HepG2 (cell line): ENCODE measurements at regions not wholly inside any gene's neighbourhood (a gene's known extent, or its start where the extent isn't known, plus 50 kb on each side); places are given as distances from the start of the nearest gene placed in this dataset.

ENCODE experiments used
- AGO1 ChIP-seq: fragments of 200-400 bp; formaldehyde crosslinking; IDR thresholded peaks from 2 replicates; pipeline ENCODE4 v1.6.1; 2017; ENCODE audit warnings: mild to moderate bottlenecking, low read depth, low read length, moderate library complexity; ENCODE audit not compliant: poor library complexity, severe bottlenecking
- CBX5 ChIP-seq: sonication (generic); formaldehyde crosslinking; IDR thresholded peaks from 2 replicates; pipeline ENCODE4 v1.4.0; 2020; ENCODE audit warnings: missing genetic modification reagents, borderline replicate concordance
- CCAR2 ChIP-seq: fragments of 200-400 bp; formaldehyde crosslinking; optimal IDR thresholded peaks from 2 replicates; pipeline ENCODE3; 2018; ENCODE audit warnings: low read depth, mild to moderate bottlenecking, low read length, moderate library complexity
- CERS6 ChIP-seq: sonication (generic); formaldehyde crosslinking; IDR thresholded peaks from 2 replicates; pipeline ENCODE4 v1.5.0; 2020; ENCODE audit warnings: missing genetic modification reagents
- CHD2 ChIP-seq: IDR thresholded peaks from 2 replicates; pipeline ENCODE4 v1.6.1; 2011; ENCODE audit warnings: low read depth, low read length, improper control_type of control experiment
- ETV5 ChIP-seq: IDR thresholded peaks from 2 replicates; pipeline ENCODE4 v1.6.1; 2018; ENCODE audit warnings: missing biosample characterization, missing genetic modification reagents, inconsistent platforms, borderline replicate concordance
- FOXO4 ChIP-seq: sonication (generic); formaldehyde crosslinking; conservative IDR thresholded peaks from 2 replicates; pipeline ENCODE4 v1.8.1; 2023; ENCODE audit warnings: missing genetic modification reagents
- GLMP ChIP-seq: sonication (generic); formaldehyde crosslinking; IDR thresholded peaks from 2 replicates; pipeline ENCODE4 v1.9.0; 2021; ENCODE audit warnings: missing genetic modification reagents, mild to moderate bottlenecking, borderline replicate concordance
- HIVEP1 ChIP-seq: sonication (generic); formaldehyde crosslinking; IDR thresholded peaks from 2 replicates; pipeline ENCODE4 v1.4.0; 2020; ENCODE audit warnings: mild to moderate bottlenecking, missing genetic modification reagents
- KDM6A ChIP-seq: IDR thresholded peaks from 2 replicates; pipeline ENCODE4 v1.6.1; 2016; ENCODE audit warnings: low read depth
- KMT2B ChIP-seq: IDR thresholded peaks from 2 replicates; pipeline ENCODE4 v1.6.1; 2016; ENCODE audit warnings: missing genetic modification reagents, missing compliant biosample characterization
- MAFF ChIP-seq: IDR thresholded peaks from 2 replicates; pipeline ENCODE4 v1.6.1; 2011; ENCODE audit warnings: low read depth, low read length, improper control_type of control experiment
- MEF2D ChIP-seq: sonication (generic); formaldehyde crosslinking; IDR thresholded peaks from 2 replicates; pipeline ENCODE4 v1.5.1; 2020; ENCODE audit warnings: mild to moderate bottlenecking, missing genetic modification reagents
- NFE2 ChIP-seq: sonication (generic); formaldehyde crosslinking; IDR thresholded peaks from 2 replicates; pipeline ENCODE4 v1.4.0; 2020; ENCODE audit warnings: missing genetic modification reagents
- POGZ ChIP-seq: sonication (generic); formaldehyde crosslinking; IDR thresholded peaks from 2 replicates; pipeline ENCODE4 v1.4.0; 2020; ENCODE audit warnings: mild to moderate bottlenecking, missing genetic modification reagents
- SCMH1 ChIP-seq: sonication (generic); formaldehyde crosslinking; IDR thresholded peaks from 2 replicates; pipeline ENCODE4 v1.9.0; 2021; ENCODE audit warnings: missing genetic modification reagents, mild to moderate bottlenecking, borderline replicate concordance
- SNAPC4 ChIP-seq: sonication (generic); formaldehyde crosslinking; IDR thresholded peaks from 2 replicates; pipeline ENCODE4 v1.4.0; 2020; ENCODE audit warnings: mild to moderate bottlenecking, missing genetic modification reagents
- SYNCRIP ChIP-seq: fragments of 200-400 bp; formaldehyde crosslinking; IDR thresholded peaks from 2 replicates; pipeline ENCODE4 v1.6.1; 2018; ENCODE audit warnings: mild to moderate bottlenecking, low read depth, low read length; ENCODE audit not compliant: insufficient read depth
- TRIM24 ChIP-seq: sonication (generic); formaldehyde crosslinking; IDR thresholded peaks from 2 replicates; pipeline ENCODE4 v1.8.0; 2022; ENCODE audit warnings: mild to moderate bottlenecking, missing genetic modification reagents
- ZNF430 ChIP-seq: sonication (generic); formaldehyde crosslinking; IDR thresholded peaks from 2 replicates; pipeline ENCODE4 v1.9.0; 2021; ENCODE audit warnings: mild to moderate bottlenecking, missing genetic modification reagents
- ZNF570 ChIP-seq: sonication (generic); formaldehyde crosslinking; IDR thresholded peaks from 2 replicates; pipeline ENCODE4 v1.4.0; 2020; ENCODE audit warnings: mild to moderate bottlenecking, missing genetic modification reagents, borderline replicate concordance
- ZSCAN30 ChIP-seq: sonication (generic); formaldehyde crosslinking; IDR thresholded peaks from 2 replicates; pipeline ENCODE4 v1.5.0; 2020; ENCODE audit warnings: mild to moderate bottlenecking, missing genetic modification reagents

- TF ChIP-seq CERS6 (CRISPR knock-in tag): no peak
- TF ChIP-seq FOXO4: no peak
- TF ChIP-seq ZNF570 (CRISPR knock-in tag): no peak
- TF ChIP-seq MAFF: no peak; the same call in 1 of the 2 replicates
- TF ChIP-seq MEF2D (CRISPR knock-in tag): peak; percentile 82
- TF ChIP-seq NFE2: no peak
- no peak for TF ChIP-seq HIVEP1 (CRISPR knock-in tag)
- TF ChIP-seq POGZ: peak; percentile 71
- peak; percentile 51; the same call in 1 of the 2 replicates for TF ChIP-seq KMT2B (CRISPR knock-in tag)
- peak; percentile 98 for TF ChIP-seq ETV5 (CRISPR knock-in tag)
- TF ChIP-seq SNAPC4: no peak; the same call in 1 of the 2 replicates
- 0 out of 2 replicates have a peak, but pooled peaks have one; percentile 75 for TF ChIP-seq ZNF430 (CRISPR knock-in tag)
- peak; percentile 77; the same call in 1 of the 2 replicates for TF ChIP-seq CBX5 (CRISPR knock-in tag)
- TF ChIP-seq ZSCAN30 (CRISPR knock-in tag): no peak
- no peak for TF ChIP-seq CCAR2
- no peak for TF ChIP-seq SCMH1 (CRISPR knock-in tag)
- no peak for TF ChIP-seq GLMP (CRISPR knock-in tag)
- no peak for TF ChIP-seq AGO1
- TF ChIP-seq KDM6A: peak; percentile 96
- TF ChIP-seq TRIM24: no peak
- no peak for TF ChIP-seq SYNCRIP
- TF ChIP-seq CHD2: no peak
Measured at GRCh38 chr2:45273412-45274249, 264.4 kb upstream of the SIX2 start (continued).
